Stimulated activated naive CD8-positive, alpha-beta T cell treated with anti-CD3 and anti-CD28 coated beads, Interleukin-15, Interleukin-2, amounts not matched to agents 100 ng/mL and 50 ng/mL, for 24 hours (primary cell): ENCODE measurements at regions not wholly inside any gene's neighbourhood (a gene's known extent, or its start where the extent isn't known, plus 50 kb on each side); places are given as distances from the start of the nearest gene placed in this dataset.
"Not testable (repeated sequence)": the region's sequence is repeated elsewhere in the genome, so short reads cannot be mapped to it uniquely, and the experiment has no call there.

Experiments used
- H3K27ac Mint-ChIP-seq: one replicate; pipeline ENCODE4 v1.8.0; 2021; ENCODE audit warnings: mild to moderate bottlenecking, mixed read lengths
- H3K27me3 Mint-ChIP-seq: one replicate; pipeline ENCODE4 v1.8.0; 2021; ENCODE audit warnings: mixed read lengths
- H3K36me3 Mint-ChIP-seq: one replicate; pipeline ENCODE4 v1.8.0; 2021; ENCODE audit warnings: low read depth, mixed read lengths
- H3K4me1 Mint-ChIP-seq: one replicate; pipeline ENCODE4 v1.8.0; 2021; ENCODE audit warnings: low read depth, mixed read lengths
- H3K4me3 Mint-ChIP-seq: one replicate; pipeline ENCODE4 v1.8.0; 2021; ENCODE audit warnings: mild to moderate bottlenecking, mixed read lengths
- H3K9me3 Mint-ChIP-seq: one replicate; pipeline ENCODE4 v1.8.0; 2021; ENCODE audit warnings: mixed read lengths

DNA sequence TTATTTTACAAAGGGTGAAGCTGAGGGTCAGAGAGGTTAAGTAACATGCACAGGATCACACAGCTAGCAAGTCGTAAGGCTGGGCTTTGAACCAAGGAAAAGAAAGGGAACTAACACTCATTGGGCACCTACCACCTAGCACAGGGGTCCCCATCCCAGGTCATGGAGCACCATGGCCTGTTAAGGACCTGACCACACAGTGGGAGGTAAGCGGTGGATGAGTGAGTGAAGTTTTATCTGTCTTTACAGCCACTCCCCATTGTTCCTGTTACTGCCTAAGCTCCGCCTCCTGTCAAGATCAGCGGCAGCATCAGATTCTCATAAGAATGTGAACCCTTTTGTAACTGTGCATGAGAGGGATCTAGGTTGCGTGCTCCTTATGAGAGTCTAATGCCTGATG, 222.8 kb downstream of the RAB11FIP2 start:
- Mint-ChIP-seq H3K4me1 (no peaks in the 10 kb centered on the region), H3K27ac (no peak overlapping the region), H3K9me3 (no peaks in the 10 kb centered on the region), H3K36me3 (no peaks in the 10 kb centered on the region), H3K27me3 (peaks cover 15% of the 10 kb centered on the region), H3K4me3 (no peak overlapping the region)

GRCh38 chr10:117830205-117830604, 216.5 kb downstream of the RAB11FIP2 start:
- Mint-ChIP-seq H3K27ac (peak overlapping the region; percentile 22), H3K27me3 (peaks cover 5% of the 10 kb centered on the region), H3K36me3 (no peaks in the 10 kb centered on the region), H3K4me1 (peaks cover 10% of the 10 kb centered on the region), H3K9me3 (peaks cover 4% of the 10 kb centered on the region), H3K4me3 (peak overlapping the region; percentile 70)

GRCh38 chr10:117830787-117831212, 215.9 kb downstream of the RAB11FIP2 start:
- Mint-ChIP-seq H3K36me3 (no peaks in the 10 kb centered on the region), H3K4me3 (peak overlapping the region; percentile 70), H3K27me3 (peaks cover 5% of the 10 kb centered on the region), H3K9me3 (peaks cover 4% of the 10 kb centered on the region), H3K4me1 (peaks cover 10% of the 10 kb centered on the region), H3K27ac (peak overlapping the region; percentile 22)

GRCh38 chr10:117838500-117839498, 207.9 kb downstream of the RAB11FIP2 start:
- H3K27ac Mint-ChIP-seq, H3K9me3 Mint-ChIP-seq, H3K36me3 Mint-ChIP-seq, H3K4me1 Mint-ChIP-seq: not testable (repeated sequence)
- Mint-ChIP-seq H3K4me3 (peak overlapping the region; percentile 32), H3K27me3 (peaks cover 22% of the 10 kb centered on the region)

DNA sequence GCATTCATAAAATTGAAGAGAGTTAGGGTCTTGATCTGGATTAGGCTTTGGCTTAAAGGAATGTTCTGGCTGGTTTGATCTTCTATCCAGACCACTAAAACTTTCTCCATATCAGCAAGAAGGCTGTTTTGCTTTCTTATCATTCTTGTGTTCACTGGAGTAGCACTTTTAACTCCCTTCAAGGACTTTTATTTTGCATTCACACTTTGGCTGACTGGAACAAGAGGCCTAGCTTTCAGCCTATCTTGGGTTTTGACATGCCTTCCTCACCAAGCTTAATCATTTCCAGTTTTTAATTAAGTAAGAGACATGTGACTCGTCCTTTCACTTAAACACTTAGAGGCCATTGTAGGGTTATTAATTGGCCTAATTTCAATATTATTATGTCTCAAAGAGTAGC, 190.3 kb downstream of the RAB11FIP2 start:
- H3K27me3 Mint-ChIP-seq: peaks cover 21% of the 10 kb centered on the region
- H3K9me3 Mint-ChIP-seq, H3K4me3 Mint-ChIP-seq, H3K4me1 Mint-ChIP-seq, H3K27ac Mint-ChIP-seq, H3K36me3 Mint-ChIP-seq: not testable (repeated sequence)

DNA sequence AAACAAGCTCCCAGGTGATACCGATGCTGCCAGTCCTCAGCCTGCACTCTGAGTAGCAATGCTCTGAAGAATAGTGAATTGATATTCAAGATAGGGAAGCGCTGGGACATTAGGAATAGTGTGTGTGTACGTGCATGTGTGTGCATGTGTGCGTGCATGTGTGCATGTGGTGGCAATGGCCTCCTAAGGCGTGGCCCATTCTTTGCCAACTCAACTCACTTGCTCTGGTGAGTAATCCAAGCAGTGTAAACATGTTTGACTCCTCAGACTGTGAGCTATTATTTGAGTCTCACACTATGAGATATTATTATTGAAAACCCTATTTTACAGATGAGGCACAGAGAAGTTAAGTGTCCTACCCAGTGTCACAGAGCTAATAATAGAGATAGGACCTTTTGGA, 186.6 kb downstream of the RAB11FIP2 start:
- Mint-ChIP-seq H3K9me3 (peaks cover 6% of the 10 kb centered on the region), H3K36me3 (no peaks in the 10 kb centered on the region), H3K4me3 (no peak overlapping the region), H3K27me3 (peaks cover 17% of the 10 kb centered on the region), H3K4me1 (no peaks in the 10 kb centered on the region), H3K27ac (no peak overlapping the region)

DNA sequence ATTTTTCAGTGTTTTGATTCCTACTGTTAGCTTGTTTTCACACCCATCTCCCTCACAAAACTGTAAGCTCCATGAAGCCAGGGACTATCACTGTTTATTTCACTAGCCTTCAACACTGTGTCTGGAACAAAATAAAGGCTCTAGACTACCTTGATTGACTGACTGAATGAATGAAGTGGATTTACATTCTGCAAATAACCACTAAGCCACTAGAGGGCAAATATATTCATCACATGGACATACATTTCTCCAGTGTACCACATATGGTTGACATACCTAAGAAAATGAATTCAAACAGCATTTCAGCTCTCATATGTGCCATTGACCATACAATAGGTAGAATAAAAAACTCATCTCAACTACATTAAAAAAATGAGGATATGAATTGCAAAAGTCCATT, 185.9 kb downstream of the RAB11FIP2 start:
- H3K36me3 Mint-ChIP-seq: no peaks in the 10 kb centered on the region
- H3K4me3 Mint-ChIP-seq: no peak overlapping the region
- no peak overlapping the region for H3K27ac Mint-ChIP-seq
- peaks cover under 1% of the 10 kb centered on the region for H3K9me3 Mint-ChIP-seq
- H3K4me1 Mint-ChIP-seq: no peaks in the 10 kb centered on the region
- peaks cover 21% of the 10 kb centered on the region for H3K27me3 Mint-ChIP-seq

- no peak overlapping the region for H3K4me3 Mint-ChIP-seq
- H3K9me3 Mint-ChIP-seq: no peaks in the 10 kb centered on the region
- H3K36me3 Mint-ChIP-seq: no peaks in the 10 kb centered on the region
- H3K27me3 Mint-ChIP-seq: peaks cover 23% of the 10 kb centered on the region
- no peak overlapping the region for H3K27ac Mint-ChIP-seq
- no peaks in the 10 kb centered on the region for H3K4me1 Mint-ChIP-seq
Measured at GRCh38 chr10:117861329-117861728, 185.4 kb downstream of the RAB11FIP2 start.

GRCh38 chr10:117863771-117864170, 183.0 kb downstream of the RAB11FIP2 start:
- Mint-ChIP-seq H3K4me1 (no peaks in the 10 kb centered on the region), H3K27ac (no peak overlapping the region), H3K9me3 (no peaks in the 10 kb centered on the region), H3K4me3 (no peak overlapping the region), H3K27me3 (peaks cover 14% of the 10 kb centered on the region), H3K36me3 (no peaks in the 10 kb centered on the region)

- no peak overlapping the region for H3K27ac Mint-ChIP-seq
- H3K36me3 Mint-ChIP-seq: no peaks in the 10 kb centered on the region
- peaks cover 9% of the 10 kb centered on the region for H3K27me3 Mint-ChIP-seq
- no peak overlapping the region for H3K4me3 Mint-ChIP-seq
- no peaks in the 10 kb centered on the region for H3K9me3 Mint-ChIP-seq
- H3K4me1 Mint-ChIP-seq: no peaks in the 10 kb centered on the region
Measured at GRCh38 chr10:117865945-117866344, 180.8 kb downstream of the RAB11FIP2 start.

GRCh38 chr10:117868151-117868550, 178.6 kb downstream of the RAB11FIP2 start:
- Mint-ChIP-seq H3K4me1 (no peaks in the 10 kb centered on the region), H3K9me3 (no peaks in the 10 kb centered on the region), H3K27ac (no peak overlapping the region), H3K4me3 (no peak overlapping the region), H3K36me3 (no peaks in the 10 kb centered on the region), H3K27me3 (peaks cover 9% of the 10 kb centered on the region)

DNA sequence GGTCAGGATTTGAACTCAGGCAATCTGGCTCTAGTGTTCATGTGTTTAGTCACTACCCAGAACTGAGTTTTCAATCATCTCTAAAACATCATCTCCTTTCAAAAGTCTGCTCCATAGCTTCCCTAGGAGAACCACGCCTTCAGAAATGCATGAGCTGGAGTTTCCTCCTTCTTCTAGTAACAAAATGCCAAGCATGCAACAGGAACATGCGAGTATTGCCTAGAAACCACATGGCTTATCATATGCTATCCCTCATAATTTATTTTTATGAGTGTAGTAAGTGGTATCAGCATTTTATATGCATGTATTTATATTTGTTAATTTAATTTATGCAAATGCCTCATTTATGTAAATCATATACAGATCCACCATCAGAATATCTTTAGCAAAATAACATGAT, 170.9 kb downstream of the RAB11FIP2 start:
- Mint-ChIP-seq H3K4me3 (no peak overlapping the region), H3K9me3 (no peaks in the 10 kb centered on the region), H3K36me3 (no peaks in the 10 kb centered on the region), H3K27me3 (peaks cover 8% of the 10 kb centered on the region), H3K4me1 (no peaks in the 10 kb centered on the region), H3K27ac (no peak overlapping the region)

DNA sequence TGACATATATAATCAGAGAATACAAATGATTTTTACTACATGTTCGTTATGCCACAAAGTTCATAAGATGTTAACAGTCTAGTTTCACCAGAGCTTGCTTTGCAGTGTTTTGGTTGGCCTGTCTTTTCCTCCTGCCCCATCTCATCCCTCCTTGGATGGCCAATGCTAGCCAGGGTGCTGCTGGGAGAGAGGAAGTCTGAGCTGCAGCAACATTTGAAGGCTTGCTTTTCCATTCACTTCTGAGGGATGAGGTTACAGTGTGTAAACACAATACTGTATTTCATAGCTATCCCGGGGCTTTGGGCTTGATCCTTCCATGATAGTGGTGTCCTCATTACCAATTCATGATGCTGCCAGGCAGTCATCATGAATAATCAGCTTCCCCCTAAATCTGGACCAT, 170.5 kb downstream of the RAB11FIP2 start:
- H3K36me3 Mint-ChIP-seq: no peaks in the 10 kb centered on the region
- H3K27me3 Mint-ChIP-seq: peaks cover 8% of the 10 kb centered on the region
- H3K9me3 Mint-ChIP-seq: no peaks in the 10 kb centered on the region
- no peak overlapping the region for H3K4me3 Mint-ChIP-seq
- H3K4me1 Mint-ChIP-seq: no peaks in the 10 kb centered on the region
- no peak overlapping the region for H3K27ac Mint-ChIP-seq

DNA sequence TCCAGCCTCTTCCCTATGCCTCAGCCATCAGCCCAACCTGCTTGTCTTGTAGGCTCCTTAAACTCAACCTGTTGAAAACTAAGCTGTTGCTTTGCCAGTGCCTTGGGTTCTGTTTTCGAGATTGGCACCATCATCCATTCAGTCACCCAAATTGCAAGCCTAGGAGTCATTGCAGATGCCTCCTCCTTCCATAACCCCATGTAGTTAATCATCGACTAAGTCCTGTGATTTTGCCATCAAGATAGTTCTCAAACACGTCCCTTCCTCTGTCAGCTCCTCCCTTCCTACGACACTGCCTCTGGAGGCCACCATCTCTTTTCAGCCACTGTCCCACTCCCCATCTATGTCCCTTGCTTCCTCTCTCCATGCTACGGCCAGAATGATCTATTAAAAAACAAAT, 168.1 kb downstream of the RAB11FIP2 start:
- Mint-ChIP-seq H3K4me1 (no peaks in the 10 kb centered on the region), H3K36me3 (no peaks in the 10 kb centered on the region), H3K9me3 (no peaks in the 10 kb centered on the region), H3K27ac (no peak overlapping the region), H3K27me3 (peaks cover 14% of the 10 kb centered on the region), H3K4me3 (no peak overlapping the region)

DNA sequence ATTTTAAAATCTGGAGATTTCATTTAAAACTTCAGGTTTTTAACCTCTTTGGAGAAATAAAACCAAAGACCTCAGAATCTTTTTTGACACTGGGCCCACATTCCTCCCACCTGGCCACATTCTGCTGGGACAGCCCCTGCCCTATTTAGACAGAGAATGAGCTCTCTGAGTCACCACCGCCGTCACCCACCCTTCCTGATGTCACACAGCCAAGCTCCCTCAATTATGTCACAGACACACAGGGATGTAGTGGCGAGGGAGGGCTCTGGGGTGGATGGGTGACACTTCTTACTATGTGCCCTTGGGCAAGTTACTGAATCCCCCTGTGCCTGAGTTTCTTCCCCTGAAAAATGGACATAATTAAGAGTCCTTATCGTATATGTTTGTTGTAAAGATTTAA, 162.6 kb downstream of the RAB11FIP2 start:
- no peak overlapping the region for H3K27ac Mint-ChIP-seq

GRCh38 chr10:117884592-117884991, 162.1 kb downstream of the RAB11FIP2 start:
- Mint-ChIP-seq H3K27ac (no peak overlapping the region), H3K36me3 (no peaks in the 10 kb centered on the region), H3K4me3 (no peak overlapping the region), H3K27me3 (peaks cover 34% of the 10 kb centered on the region), H3K9me3 (no peaks in the 10 kb centered on the region), H3K4me1 (no peaks in the 10 kb centered on the region)

More for the DNA sequence above, 162.6 kb downstream of the RAB11FIP2 start:
- Mint-ChIP-seq H3K4me3 (no peak overlapping the region), H3K27me3 (peaks cover 29% of the 10 kb centered on the region), H3K4me1 (no peaks in the 10 kb centered on the region), H3K9me3 (no peaks in the 10 kb centered on the region), H3K36me3 (no peaks in the 10 kb centered on the region)
